Parathyroid adenoma (tissue), 2 donors: ENCODE measurements at regions not wholly inside any gene's neighbourhood (a gene's known extent, or its start where the extent isn't known, plus 50 kb on each side); places are given as distances from the start of the nearest gene placed in this dataset.

Experiments used
- H2AFZ ChIP-seq: fragments of 300-600 bp; sonication (generic); one replicate; pipeline ENCODE4 v1.7.0; 2017; ENCODE audit warnings: antibody characterized with exemption, mild to moderate bottlenecking
- H3K27ac ChIP-seq: fragments of 300-600 bp; sonication (generic); one replicate; pipeline ENCODE4 v1.7.0; 2017
- H3K27me3 ChIP-seq: fragments of 300-600 bp; sonication (generic); one replicate; pipeline ENCODE4 v1.7.0; 2017; ENCODE audit warnings: low read length; ENCODE audit not compliant: control insufficient read depth, insufficient read depth
- H3K36me3 ChIP-seq: fragments of 300-600 bp; sonication (generic); one replicate; pipeline ENCODE4 v1.7.0; 2017; ENCODE audit warnings: low read length; ENCODE audit not compliant: control insufficient read depth, insufficient read depth
- H3K4me1 ChIP-seq: fragments of 300-600 bp; sonication (generic); one replicate; pipeline ENCODE4 v1.7.0; 2017; ENCODE audit warnings: control low read depth
- H3K4me2 ChIP-seq: fragments of 300-600 bp; sonication (generic); one replicate; pipeline ENCODE4 v1.7.0; 2017; ENCODE audit warnings: low read length
- H3K4me3 ChIP-seq: fragments of 300-600 bp; sonication (generic); one replicate; pipeline ENCODE4 v1.7.0; 2017; ENCODE audit warnings: low read depth, low read length
- H3K79me2 ChIP-seq: fragments of 300-600 bp; sonication (generic); one replicate; pipeline ENCODE4 v1.7.0; 2017; ENCODE audit warnings: control low read depth
- H3K9ac ChIP-seq: fragments of 300-600 bp; sonication (generic); one replicate; pipeline ENCODE4 v1.7.0; 2017; ENCODE audit warnings: mild to moderate bottlenecking
- H3K9me3 ChIP-seq: fragments of 300-600 bp; sonication (generic); one replicate; pipeline ENCODE4 v1.7.0; 2017; ENCODE audit warnings: low read length; ENCODE audit not compliant: control insufficient read depth
- CTCF ChIP-seq: fragments of 300-600 bp; sonication (generic); IDR thresholded peaks from one replicate; pipeline ENCODE4 v1.7.0; 2017; ENCODE audit warnings: antibody characterized with exemption, mild to moderate bottlenecking
- donor health status: primary hyperparathyroidism.

GRCh38 chr9:28770226-28770625 lies 1196.9 kb upstream of the C9orf72 start:
- no peak for TF ChIP-seq CTCF
- Histone ChIP-seq H3K79me2 (no peaks in the 10 kb centered on the region), H3K4me1 (no peaks in the 10 kb centered on the region), H3K9ac (no peak overlapping the region), H3K27me3 (no peaks in the 10 kb centered on the region), H3K4me3 (no peak overlapping the region), H2AFZ (no peak overlapping the region), H3K9me3 (no peaks in the 10 kb centered on the region), H3K36me3 (no peaks in the 10 kb centered on the region), H3K4me2 (no peak overlapping the region), H3K27ac (no peak overlapping the region)

- H3K36me3 ChIP-seq = no peaks in the 10 kb centered on the region
- H3K4me3 ChIP-seq = no peak overlapping the region
- no peak overlapping the region for H3K9ac ChIP-seq
- no peaks in the 10 kb centered on the region for H3K79me2 ChIP-seq
- no peak overlapping the region for H3K4me2 ChIP-seq
- no peak overlapping the region for H2AFZ ChIP-seq
- no peak overlapping the region for H3K27ac ChIP-seq
- H3K27me3 ChIP-seq = no peaks in the 10 kb centered on the region
- TF ChIP-seq CTCF = no peak
- no peaks in the 10 kb centered on the region for H3K9me3 ChIP-seq
- H3K4me1 ChIP-seq = no peaks in the 10 kb centered on the region
These were observed 1197.5 kb upstream of the C9orf72 start for GRCh38 chr9:28770827-28771226.

- H3K4me1 ChIP-seq = no peaks in the 10 kb centered on the region
- H3K79me2 ChIP-seq = no peaks in the 10 kb centered on the region
- TF ChIP-seq CTCF = no peak
- no peak overlapping the region for H3K9ac ChIP-seq
- H3K27me3 ChIP-seq = no peaks in the 10 kb centered on the region
- H3K36me3 ChIP-seq = no peaks in the 10 kb centered on the region
- H3K9me3 ChIP-seq = no peaks in the 10 kb centered on the region
- H2AFZ ChIP-seq = no peak overlapping the region
- H3K27ac ChIP-seq = no peak overlapping the region
- H3K4me3 ChIP-seq = no peak overlapping the region
- H3K4me2 ChIP-seq = no peak overlapping the region
These were observed 1201.4 kb upstream of the C9orf72 start for GRCh38 chr9:28774433-28775235.

- Histone ChIP-seq H3K4me3 (no peak overlapping the region), H3K4me2 (no peak overlapping the region), H2AFZ (no peak overlapping the region), H3K9ac (no peak overlapping the region), H3K27ac (no peak overlapping the region), H3K4me1 (no peaks in the 10 kb centered on the region), H3K27me3 (no peaks in the 10 kb centered on the region), H3K36me3 (no peaks in the 10 kb centered on the region), H3K9me3 (no peaks in the 10 kb centered on the region), H3K79me2 (no peaks in the 10 kb centered on the region)
- no peak for TF ChIP-seq CTCF
These were observed 1206.0 kb upstream of the C9orf72 start for GRCh38 chr9:28779243-28779642.

GRCh38 chr9:28781481-28781880 lies 1208.2 kb upstream of the C9orf72 start:
- no peaks in the 10 kb centered on the region for H3K4me1 ChIP-seq
- H3K9ac ChIP-seq = no peak overlapping the region
- no peaks in the 10 kb centered on the region for H3K27me3 ChIP-seq
- H2AFZ ChIP-seq = no peak overlapping the region
- no peak overlapping the region for H3K4me3 ChIP-seq
- TF ChIP-seq CTCF = no peak
- no peaks in the 10 kb centered on the region for H3K79me2 ChIP-seq
- no peaks in the 10 kb centered on the region for H3K36me3 ChIP-seq
- no peaks in the 10 kb centered on the region for H3K9me3 ChIP-seq
- no peak overlapping the region for H3K27ac ChIP-seq
- no peak overlapping the region for H3K4me2 ChIP-seq
